HG02885 (cell line): ENCODE measurements at regions not wholly inside any gene's neighbourhood (a gene's known extent, or its start where the extent isn't known, plus 50 kb on each side); places are given as distances from the start of the nearest gene placed in this dataset.

ENCODE experiments used
- ATAC-seq: cut with Tn5 transposase; IDR thresholded peaks from one replicate; pipeline ENCODE4 v1.9.1; 2021; ENCODE audit warnings: mild to moderate bottlenecking; ENCODE audit not compliant: unreplicated experiment, poor library complexity

DNA sequence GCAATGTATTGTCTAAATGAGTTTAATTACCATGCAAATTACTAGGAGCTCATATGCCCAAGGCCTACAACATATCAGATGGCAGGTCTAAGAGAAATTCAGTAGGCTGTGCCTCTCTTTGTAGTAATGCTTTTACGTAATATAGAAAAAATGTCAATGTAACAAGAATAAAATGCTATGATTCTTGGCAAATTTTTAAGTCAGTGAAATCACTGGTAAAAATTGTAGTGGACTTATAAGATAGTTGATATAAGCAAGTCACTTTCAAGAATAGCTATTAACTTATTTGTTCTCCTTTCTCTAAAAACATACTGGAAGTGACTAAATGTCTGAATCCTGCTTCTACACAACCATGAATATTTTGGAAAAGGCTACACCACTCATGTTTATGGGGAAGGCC is 707.8 kb downstream of the TUSC7 start:
- ATAC-seq = no peak

GRCh38 chr3:117427081-117427480 is 717.5 kb downstream of the TUSC7 start:
- no peak for ATAC-seq

DNA sequence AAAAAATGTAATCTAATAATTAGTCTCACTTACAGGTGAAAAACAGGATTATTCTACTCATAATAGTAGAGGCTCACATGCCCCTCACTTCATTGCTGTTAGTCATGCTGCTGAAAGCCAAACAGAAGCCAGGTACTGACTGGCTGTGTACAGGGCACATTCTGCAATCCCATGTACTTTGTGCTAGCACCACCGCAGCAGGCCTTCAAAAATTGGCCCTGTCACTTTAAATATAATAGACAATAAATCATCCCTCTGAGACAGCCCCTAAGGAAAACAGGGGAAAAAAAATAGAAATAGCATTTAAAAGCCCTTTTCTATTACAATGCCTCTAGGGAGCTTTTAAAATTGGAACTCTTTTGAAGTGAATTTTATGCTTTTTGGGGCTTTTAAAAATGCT is 723.8 kb downstream of the TUSC7 start:
- ATAC-seq = no peak

- no peak for ATAC-seq
Measured at GRCh38 chr3:117434661-117435412, 725.3 kb downstream of the TUSC7 start.

DNA sequence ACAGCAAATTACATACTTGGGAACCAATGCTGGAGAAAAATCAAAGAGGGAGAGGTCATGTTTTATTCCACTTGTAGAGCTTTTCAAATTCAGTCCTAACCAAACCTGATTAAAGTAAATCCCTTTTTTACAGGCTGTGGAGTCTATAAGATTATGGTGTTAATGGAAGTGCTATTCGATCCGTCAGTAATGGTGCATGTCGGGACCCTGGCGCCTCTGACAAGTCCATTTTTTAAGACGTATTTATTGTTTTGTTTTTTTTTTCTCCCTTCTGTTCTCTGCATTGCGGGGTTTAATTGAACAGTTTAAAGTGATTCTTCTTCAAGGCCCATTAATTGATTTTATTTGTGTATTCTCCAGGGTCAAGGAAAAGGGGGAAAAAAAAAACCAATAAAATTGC is 725.9 kb downstream of the TUSC7 start:
- ATAC-seq = no peak

DNA sequence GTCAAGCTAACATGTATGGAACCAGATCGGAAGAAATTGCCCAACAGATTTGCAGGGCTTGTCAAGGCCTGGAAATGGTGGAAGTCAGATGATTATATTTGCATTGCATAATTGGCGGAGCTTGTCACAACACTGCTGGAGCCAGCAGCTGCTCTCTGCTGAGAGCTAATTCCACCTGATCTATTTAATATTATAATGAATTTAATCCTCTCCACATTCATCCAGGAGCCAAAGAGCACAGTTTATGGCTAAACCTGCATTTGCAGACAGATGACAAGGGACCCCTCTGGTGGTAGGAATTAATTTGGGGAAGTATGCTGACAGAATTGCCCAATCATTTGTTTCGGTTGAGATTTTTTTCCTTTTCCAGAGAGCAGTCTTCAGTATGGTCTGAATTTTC is 730.2 kb downstream of the TUSC7 start:
- ATAC-seq = no peak

DNA sequence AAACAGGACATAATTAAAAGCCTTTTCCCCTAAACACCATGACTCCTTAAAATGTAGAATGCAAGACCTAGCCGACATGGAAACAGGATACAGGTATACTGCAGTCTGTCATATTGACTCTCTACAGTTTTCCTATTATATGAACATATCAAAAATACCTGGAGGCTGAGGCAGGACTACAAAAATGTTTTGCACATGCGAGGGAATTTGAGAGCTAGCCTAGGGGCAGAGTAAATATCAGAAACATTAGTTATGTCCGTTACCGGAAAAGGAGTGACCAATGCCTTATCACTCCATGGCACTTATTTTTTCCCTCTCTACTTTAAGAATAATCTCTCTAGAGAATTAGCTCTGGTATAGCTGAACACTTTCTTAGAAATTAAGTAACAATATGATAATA is 732.3 kb downstream of the TUSC7 start:
- no peak for ATAC-seq

- no peak for ATAC-seq
Measured at GRCh38 chr3:117442566-117442965, 733.0 kb downstream of the TUSC7 start.

- no peak for ATAC-seq
Measured at GRCh38 chr3:117443014-117443413, 733.4 kb downstream of the TUSC7 start.

- no peak for ATAC-seq
Measured at GRCh38 chr3:117444175-117444574, 734.6 kb downstream of the TUSC7 start.

DNA sequence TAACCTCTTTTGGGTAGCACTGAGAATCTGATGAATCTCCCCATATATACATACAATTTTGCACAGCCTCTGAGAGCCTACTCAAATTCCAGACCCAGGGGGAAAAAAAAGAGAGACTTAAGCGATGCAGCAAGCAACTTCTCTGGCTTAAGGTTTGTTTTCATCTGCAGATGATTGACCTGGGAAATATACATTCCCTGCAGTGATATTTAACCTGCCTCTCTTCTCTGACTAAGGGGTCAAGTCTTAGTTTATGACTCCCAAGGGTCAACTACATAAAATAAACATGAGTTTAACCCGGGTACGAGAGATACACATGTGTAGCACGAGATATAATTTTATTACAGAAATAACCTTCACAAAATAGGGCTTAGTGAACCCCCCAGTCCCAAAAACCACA is 737.8 kb downstream of the TUSC7 start:
- no peak for ATAC-seq

- ATAC-seq = no peak
Measured at GRCh38 chr3:117450026-117450425, 740.4 kb downstream of the TUSC7 start.

GRCh38 chr3:117454254-117454653 is 744.7 kb downstream of the TUSC7 start:
- no peak for ATAC-seq

- no peak for ATAC-seq
Measured at GRCh38 chr3:117454908-117455307, 745.3 kb downstream of the TUSC7 start.

DNA sequence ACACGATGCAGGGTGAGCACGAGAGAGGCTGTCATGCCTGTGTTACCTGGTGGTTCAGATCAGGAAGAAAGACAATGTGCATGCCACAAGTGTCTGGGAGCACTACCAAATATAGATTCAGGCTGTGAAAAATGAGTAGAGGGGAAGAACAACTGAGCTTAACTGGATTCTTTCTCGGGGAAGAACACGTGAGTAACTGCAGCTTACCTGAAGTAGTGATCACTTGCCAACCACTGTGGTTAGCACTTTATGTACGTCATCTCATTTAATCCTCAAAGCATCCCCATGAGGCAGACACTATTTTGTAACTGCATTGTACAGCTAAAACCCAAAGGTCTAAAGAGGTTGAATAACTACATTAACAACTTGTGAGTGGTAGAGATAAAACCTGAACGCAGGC is 746.2 kb downstream of the TUSC7 start:
- ATAC-seq = no peak

DNA sequence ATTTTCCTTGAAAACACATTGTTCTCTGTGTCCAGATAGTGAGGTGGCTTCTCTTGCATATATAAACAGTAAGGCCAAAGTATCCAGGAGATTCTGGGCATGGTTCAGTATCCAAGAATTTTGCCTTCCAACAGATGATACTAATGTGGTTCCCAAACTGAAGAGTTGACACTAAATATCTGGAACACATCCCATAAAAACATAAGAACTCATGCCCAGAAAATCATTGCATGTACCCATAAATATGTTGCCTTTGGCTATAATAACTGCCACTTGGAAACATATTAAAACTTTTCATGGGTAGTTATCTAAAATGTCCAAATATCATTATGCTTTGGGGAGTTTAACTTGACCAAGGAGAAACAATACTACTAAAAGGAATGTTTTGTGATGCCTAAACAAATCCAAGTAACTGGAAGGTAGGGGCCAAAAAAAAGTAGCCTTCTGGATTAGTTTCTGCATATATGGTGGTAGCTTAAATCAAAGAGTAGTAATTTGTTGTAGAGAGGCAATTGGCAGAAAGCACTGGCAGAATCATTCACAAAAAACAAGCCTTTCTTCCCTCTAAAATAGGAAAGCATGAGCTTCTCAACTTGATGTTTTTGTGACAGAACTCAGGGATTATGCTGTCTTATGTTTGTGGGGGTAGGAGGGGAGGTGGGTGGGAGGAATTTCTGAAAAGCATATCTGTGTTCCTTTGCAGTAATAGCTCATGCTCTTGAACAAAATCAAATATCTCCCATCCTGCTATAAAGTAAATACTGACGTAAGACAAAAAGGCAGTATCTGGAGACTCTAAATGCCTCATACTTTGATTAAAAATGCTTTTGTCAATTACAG is 753.9 kb downstream of the TUSC7 start:
- ATAC-seq = no peak

DNA sequence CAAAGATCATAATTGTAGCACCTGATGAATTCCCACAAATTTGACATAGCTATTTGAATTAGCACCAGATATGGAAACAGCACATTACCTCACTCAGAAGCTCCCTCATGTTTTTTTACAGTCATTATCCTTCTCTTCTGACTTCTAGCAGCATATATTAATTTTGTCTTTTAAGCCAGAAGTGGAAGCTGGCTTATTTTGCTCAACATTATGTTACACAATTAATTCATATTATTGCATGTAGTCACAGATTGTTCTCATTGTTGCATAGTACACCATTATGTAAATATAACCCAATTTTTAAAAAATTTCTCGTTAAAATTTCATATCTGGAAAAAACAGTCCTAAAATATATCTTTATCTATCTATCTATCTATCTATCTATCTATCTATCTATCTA is 762.3 kb downstream of the TUSC7 start:
- ATAC-seq = no peak

DNA sequence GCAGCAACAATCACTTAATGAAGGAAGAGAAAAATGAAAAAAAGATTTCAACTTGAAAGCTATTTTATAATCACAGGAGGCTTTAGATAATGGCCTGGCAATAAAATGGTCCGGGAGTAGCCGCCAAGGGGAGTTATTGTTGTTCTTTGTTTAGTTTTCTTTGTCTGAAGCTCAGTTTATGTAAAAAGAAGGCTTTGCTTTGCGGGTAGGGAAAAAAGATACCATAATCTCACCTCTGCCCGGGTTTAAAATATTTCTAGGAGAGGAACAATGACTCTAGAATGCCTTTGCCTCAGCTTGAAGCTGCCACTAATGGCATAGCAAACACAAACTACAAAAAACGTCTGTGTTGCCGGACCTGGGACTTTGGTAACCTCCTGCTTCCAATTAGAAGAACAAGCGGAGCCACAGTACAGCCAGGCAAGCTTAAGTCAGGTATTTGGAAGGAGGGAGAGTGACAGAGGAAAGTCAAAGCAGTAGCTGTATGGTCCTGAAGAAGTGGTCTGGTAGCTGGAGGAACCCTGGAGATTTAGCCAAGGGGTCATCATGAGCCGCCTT is 764.5 kb downstream of the TUSC7 start:
- ATAC-seq = no peak

DNA sequence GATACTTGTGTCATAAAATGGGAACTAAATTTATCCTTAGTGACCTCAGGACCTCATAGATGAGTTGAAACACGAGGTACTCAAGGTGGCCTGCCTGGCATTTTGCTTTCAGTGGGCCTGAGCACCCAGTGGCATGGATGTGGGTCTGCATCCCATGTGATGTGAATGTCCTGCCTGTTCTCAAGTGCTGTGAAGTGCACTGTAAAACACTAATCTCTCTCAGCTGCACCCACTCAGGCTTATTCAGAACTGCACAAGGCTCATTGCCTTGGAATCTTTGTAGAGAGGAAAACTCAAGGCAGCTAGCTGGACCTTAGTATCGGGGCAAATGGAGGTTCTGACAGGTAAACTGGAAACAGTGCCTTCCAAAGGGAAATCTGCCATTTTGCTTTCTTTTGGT is 767.0 kb downstream of the TUSC7 start:
- ATAC-seq = no peak

DNA sequence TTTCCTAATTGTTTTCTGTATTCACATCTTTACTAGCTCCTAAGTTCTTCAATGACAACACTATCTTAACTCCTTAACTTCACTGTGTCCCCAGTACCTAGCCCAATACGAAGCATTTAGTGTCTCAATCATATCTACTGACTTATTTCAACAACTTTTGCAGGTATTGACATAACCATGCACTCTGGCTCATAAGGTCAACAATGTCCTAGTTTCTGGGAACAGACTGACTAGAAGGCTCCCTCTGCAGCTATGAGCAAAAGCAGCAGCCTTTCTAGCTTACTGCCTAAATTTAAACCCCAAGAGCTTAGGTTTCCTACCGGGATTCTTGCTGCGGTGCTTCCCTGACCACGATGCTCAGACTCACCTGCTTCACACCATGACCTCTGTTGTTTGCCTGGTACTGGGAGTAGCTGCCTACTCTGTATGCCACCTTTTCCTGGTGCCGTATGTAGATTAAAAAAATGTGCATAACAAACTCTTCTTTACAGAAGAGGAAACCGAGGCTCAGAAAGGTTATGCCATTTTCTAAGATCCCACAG is 767.7 kb downstream of the TUSC7 start:
- ATAC-seq = no peak

- ATAC-seq = peak; percentile 76
Measured at GRCh38 chr3:117479095-117479494, 769.5 kb downstream of the TUSC7 start.
